ENCODE measurements at regions not wholly inside any gene's neighbourhood (a gene's known extent, or its start where the extent isn't known, plus 50 kb on each side); places are given as distances from the start of the nearest gene placed in this dataset.

GRCh38 chr1:5661196-5662085 lies 330.8 kb downstream of the NPHP4 start:
- no peaks in the 10 kb centered on the region for H3K36me3 ChIP-seq (ENCODE audit: control insufficient read depth, low read length)
- TF ChIP-seq EZH2phosphoT487 (IDR thresholded peaks at IDR 0.05; ENCODE audit: borderline replicate concordance, low read length) (no peak), CTCF (IDR thresholded peaks at IDR 0.05; ENCODE audit: low read depth, low read length, poor library complexity, severe bottlenecking) (no peak)
- no peaks in the 10 kb centered on the region for H3K9me3 ChIP-seq (ENCODE audit: control insufficient read depth, insufficient read depth, low read length)
- no peaks in the 10 kb centered on the region for H3K27me3 ChIP-seq (ENCODE audit: control insufficient read depth, low read length)
- no peaks in the 10 kb centered on the region for H3K9me2 ChIP-seq (replicated peaks; ENCODE audit: control insufficient read depth, low read length)
- H3K79me2 ChIP-seq (ENCODE audit: control insufficient read depth, low read length), result no peaks in the 10 kb centered on the region
- H3K4me1 ChIP-seq (ENCODE audit: control insufficient read depth, low read length), result no peaks in the 10 kb centered on the region
- H4K20me1 ChIP-seq (ENCODE audit: control insufficient read depth, insufficient read depth, low read depth, low read length), result no peaks in the 10 kb centered on the region
- H3K4me2 ChIP-seq (ENCODE audit: low read length), result no peak overlapping the region
- H3K4me3 ChIP-seq (ENCODE audit: low read length), result no peak overlapping the region
- H3K27ac ChIP-seq (ENCODE audit: low read depth, low read length), result no peak overlapping the region
- H3F3A ChIP-seq (ENCODE audit: control insufficient read depth, insufficient read depth), result no peaks in the 10 kb centered on the region

GRCh38 chr1:5660141-5660935 lies 331.9 kb downstream of the NPHP4 start:
- no peaks in the 10 kb centered on the region for H3K9me2 ChIP-seq (replicated peaks; ENCODE audit: control insufficient read depth, low read length)
- no peaks in the 10 kb centered on the region for H4K20me1 ChIP-seq (ENCODE audit: control insufficient read depth, insufficient read depth, low read depth, low read length)
- H3K36me3 ChIP-seq (ENCODE audit: control insufficient read depth, low read length), result no peaks in the 10 kb centered on the region
- H3F3A ChIP-seq (ENCODE audit: control insufficient read depth, insufficient read depth), result no peaks in the 10 kb centered on the region
- no peaks in the 10 kb centered on the region for H3K79me2 ChIP-seq (ENCODE audit: control insufficient read depth, low read length)
- no peaks in the 10 kb centered on the region for H3K27me3 ChIP-seq (ENCODE audit: control insufficient read depth, low read length)
- H3K27ac ChIP-seq (ENCODE audit: low read depth, low read length), result no peak overlapping the region
- H3K4me3 ChIP-seq (ENCODE audit: low read length), result no peak overlapping the region
- no peaks in the 10 kb centered on the region for H3K9me3 ChIP-seq (ENCODE audit: control insufficient read depth, insufficient read depth, low read length)
- TF ChIP-seq CTCF (IDR thresholded peaks at IDR 0.05; ENCODE audit: low read depth, low read length, poor library complexity, severe bottlenecking), result no peak
- no peak for TF ChIP-seq EZH2phosphoT487 (IDR thresholded peaks at IDR 0.05; ENCODE audit: borderline replicate concordance, low read length)
- no peak overlapping the region for H3K4me2 ChIP-seq (ENCODE audit: low read length)
- H3K4me1 ChIP-seq (ENCODE audit: control insufficient read depth, low read length), result no peaks in the 10 kb centered on the region

- H3K36me3 ChIP-seq (ENCODE audit: control insufficient read depth, low read length), result no peaks in the 10 kb centered on the region
- no peaks in the 10 kb centered on the region for H4K20me1 ChIP-seq (ENCODE audit: control insufficient read depth, insufficient read depth, low read depth, low read length)
- H3K4me3 ChIP-seq (ENCODE audit: low read length), result no peak overlapping the region
- H3K27ac ChIP-seq (ENCODE audit: low read depth, low read length), result no peak overlapping the region
- no peak for TF ChIP-seq EZH2phosphoT487 (IDR thresholded peaks at IDR 0.05; ENCODE audit: borderline replicate concordance, low read length)
- H3K4me2 ChIP-seq (ENCODE audit: low read length), result no peak overlapping the region
- H3K27me3 ChIP-seq (ENCODE audit: control insufficient read depth, low read length), result no peaks in the 10 kb centered on the region
- H3F3A ChIP-seq (ENCODE audit: control insufficient read depth, insufficient read depth), result no peaks in the 10 kb centered on the region
- no peaks in the 10 kb centered on the region for H3K9me3 ChIP-seq (ENCODE audit: control insufficient read depth, insufficient read depth, low read length)
- no peaks in the 10 kb centered on the region for H3K9me2 ChIP-seq (replicated peaks; ENCODE audit: control insufficient read depth, low read length)
- H3K79me2 ChIP-seq (ENCODE audit: control insufficient read depth, low read length), result no peaks in the 10 kb centered on the region
- H3K4me1 ChIP-seq (ENCODE audit: control insufficient read depth, low read length), result no peaks in the 10 kb centered on the region
Measured at GRCh38 chr1:5659606-5660005, 332.6 kb downstream of the NPHP4 start.

All from DOHH2 (cell line).